Endometrium (tissue), 2 donors: ENCODE measurements at regions not wholly inside any gene's neighbourhood (a gene's known extent, or its start where the extent isn't known, plus 50 kb on each side); places are given as distances from the start of the nearest gene placed in this dataset.

Source experiments
- FAIRE-seq: peaks from 2 replicates; lab custom pipeline; 2012; peaks lifted over from hg19 to GRCh38; lab: Jason Lieb, UNC
- donor health status: control.
- donor health status: control.

GRCh38 chr11:95387325-95387724 lies 156.3 kb upstream of the SESN3 start:
- FAIRE-seq, result no peak

GRCh38 chr11:95385577-95385976 lies 154.6 kb upstream of the SESN3 start:
- no peak for FAIRE-seq

- no peak for FAIRE-seq
Measured at GRCh38 chr11:95379479-95379878, 148.5 kb upstream of the SESN3 start.

GRCh38 chr11:95378789-95379188 lies 147.8 kb upstream of the SESN3 start:
- no peak for FAIRE-seq

DNA sequence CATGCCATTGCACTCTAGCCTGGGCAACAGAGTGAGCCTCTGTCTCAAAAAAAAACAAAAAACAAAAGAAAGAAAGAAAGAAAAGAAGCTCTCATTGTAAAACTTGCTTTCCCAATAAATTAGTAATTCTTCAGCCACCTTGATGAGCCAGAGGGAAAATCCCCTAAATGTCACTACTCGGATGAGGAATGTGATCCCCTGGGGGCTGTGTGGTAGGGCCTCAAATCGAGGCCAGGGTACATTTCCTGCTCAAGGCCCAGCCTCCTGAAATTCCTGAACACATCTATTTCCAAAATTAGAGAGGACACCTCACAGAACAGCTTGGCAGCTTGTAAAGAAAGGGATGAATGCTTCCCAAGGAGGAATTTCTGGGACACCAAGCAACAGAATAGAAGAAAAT lies 147.1 kb upstream of the SESN3 start:
- no peak for FAIRE-seq

GRCh38 chr11:95375886-95376285 lies 144.9 kb upstream of the SESN3 start:
- FAIRE-seq, result no peak

- no peak for FAIRE-seq
Measured at GRCh38 chr11:95375451-95375850, 144.4 kb upstream of the SESN3 start.

DNA sequence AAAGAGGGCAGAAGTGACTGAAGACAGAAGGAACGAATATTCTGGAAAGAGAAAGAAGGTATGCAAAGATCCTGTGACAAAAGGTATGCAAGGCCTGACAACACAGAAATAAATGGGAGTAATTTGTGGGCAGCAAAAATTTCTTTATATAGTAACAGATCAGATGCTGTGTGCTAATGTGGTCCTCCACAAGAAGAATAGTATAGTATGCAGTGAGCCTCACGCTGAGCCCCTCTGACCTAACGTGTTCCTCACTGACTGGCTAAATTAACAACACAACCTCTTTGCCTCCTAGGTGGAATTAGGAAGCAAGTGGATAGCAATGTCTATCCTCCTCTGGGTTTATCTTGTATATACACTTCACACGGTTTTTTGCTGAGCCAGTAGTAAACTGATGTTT lies 143.1 kb upstream of the SESN3 start:
- no peak for FAIRE-seq

DNA sequence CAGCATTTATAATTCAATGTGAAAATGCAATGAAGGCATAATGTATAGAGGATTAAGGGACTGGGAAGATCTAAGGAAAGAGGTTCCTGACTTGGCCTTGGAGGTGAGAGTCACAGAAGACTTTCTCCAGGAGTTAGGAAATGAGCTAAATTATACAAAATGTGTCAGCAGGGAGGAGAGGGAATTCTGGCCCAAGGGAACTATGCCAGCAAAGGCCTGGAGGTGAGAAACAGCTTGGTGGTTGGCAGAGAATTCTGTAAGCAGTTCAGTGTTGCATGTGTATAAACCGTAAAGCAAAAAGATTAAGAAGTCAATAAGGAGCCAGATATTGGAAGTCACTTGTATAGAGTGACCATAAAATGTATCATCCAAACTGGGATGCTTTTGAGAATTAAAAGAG lies 142.2 kb upstream of the SESN3 start:
- FAIRE-seq, result no peak

DNA sequence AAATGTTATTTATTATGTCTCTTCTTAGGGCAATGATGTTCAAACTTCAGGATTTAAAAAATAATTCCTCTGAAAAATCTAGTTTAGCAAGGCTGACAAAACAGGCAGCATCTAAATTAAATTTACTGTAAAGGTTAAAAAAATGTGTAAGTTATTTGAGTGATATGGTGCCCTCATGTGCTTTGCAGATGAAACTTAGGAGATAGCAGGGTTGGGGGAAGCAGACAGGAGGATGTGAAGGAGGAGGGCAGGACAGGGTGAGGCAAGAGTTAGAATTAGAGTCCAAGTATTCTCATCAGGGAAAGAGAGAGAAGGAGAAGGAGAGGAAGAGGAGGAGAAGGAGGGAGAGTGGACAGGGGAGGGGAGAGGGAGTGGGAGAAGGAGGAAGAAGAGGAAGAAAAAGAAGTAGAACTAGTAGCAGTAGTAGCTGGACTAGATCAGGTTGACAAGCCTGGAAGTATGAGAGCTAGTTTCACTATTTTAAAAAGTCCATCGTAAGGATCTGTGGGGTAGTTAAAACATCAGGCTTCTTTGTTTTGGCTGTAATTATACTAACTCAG lies 141.2 kb upstream of the SESN3 start:
- FAIRE-seq, result no peak

DNA sequence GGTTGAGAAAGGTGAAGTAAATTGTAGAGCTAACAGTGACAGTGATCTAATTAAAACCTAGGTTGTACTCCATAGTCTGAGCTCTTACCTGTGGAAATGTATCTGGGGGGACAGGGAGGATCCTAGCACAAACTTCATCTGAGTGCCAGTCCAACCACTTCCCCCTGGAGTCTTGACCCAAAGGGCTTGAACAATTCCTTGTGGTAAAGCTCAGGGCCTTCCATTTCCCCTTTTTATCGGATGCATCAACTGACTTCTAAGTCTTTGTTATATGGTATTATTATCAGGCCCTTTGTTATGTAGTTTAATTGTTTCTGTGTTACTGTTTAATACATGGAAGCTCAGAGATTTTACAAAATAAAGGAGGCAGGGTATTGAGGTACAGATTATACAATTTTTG lies 140.2 kb upstream of the SESN3 start:
- no peak for FAIRE-seq

DNA sequence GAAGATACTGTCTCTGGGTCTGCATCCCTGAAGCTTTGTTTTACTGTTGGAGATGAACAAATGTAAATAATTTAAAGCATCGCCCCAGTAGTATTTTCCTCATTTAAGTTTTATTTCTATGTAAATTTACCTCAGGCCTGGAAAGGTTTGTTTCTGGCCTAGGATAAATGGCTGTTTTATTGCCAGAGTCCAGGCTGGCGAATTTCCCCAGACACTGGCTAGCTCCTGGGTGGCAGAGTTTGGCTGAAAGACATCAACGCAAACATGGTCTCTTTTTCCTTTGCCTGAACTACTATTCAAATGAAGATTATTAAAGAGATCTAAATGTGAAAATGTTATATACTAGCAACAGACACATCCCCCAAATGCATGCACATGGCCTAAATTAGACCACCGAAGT lies 136.7 kb upstream of the SESN3 start:
- no peak for FAIRE-seq

DNA sequence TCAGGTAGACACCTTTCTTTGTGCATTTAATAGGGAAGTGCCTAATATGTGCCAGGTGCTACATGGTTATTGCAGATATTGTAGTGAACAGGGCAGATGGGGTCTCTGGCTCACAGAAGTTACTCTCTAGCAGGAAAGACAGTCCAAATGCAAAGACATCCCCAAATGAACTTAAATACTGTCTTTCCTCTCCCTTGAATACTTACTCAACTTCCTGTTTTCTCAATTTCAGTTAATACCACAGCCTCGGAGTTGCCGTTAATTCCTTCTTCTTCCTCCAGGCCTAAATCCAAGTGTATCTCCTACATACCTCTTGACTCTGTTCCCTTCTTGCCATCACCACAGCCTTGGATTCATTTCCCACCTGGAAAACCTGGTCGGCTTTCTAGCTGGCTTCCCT lies 134.3 kb upstream of the SESN3 start:
- FAIRE-seq, result no peak

- FAIRE-seq, result peak; percentile 4
Measured at GRCh38 chr11:95364324-95365295, 133.6 kb upstream of the SESN3 start.

GRCh38 chr11:95363708-95364107 lies 132.7 kb upstream of the SESN3 start:
- FAIRE-seq, result no peak

DNA sequence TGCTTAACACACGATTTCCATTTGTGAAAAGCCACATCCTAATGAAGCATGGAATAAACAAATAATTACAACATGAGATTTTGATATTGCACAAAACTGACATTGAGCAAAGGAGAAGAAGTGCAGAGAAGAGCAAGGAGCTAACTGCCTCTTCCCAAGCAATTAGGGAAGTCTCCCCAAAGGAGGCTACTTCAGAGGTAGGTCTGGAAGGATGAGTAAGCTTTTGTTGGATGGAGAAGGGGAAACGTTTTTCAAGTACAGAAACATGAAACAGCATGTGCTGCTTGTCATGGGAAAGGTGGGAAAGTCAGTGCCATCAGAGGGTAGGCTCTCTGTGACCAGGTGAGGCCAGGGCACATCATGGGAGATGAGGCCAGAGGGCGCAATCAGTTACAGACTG lies 132.2 kb upstream of the SESN3 start:
- no peak for FAIRE-seq

GRCh38 chr11:95361180-95361579 lies 130.2 kb upstream of the SESN3 start:
- FAIRE-seq, result no peak

DNA sequence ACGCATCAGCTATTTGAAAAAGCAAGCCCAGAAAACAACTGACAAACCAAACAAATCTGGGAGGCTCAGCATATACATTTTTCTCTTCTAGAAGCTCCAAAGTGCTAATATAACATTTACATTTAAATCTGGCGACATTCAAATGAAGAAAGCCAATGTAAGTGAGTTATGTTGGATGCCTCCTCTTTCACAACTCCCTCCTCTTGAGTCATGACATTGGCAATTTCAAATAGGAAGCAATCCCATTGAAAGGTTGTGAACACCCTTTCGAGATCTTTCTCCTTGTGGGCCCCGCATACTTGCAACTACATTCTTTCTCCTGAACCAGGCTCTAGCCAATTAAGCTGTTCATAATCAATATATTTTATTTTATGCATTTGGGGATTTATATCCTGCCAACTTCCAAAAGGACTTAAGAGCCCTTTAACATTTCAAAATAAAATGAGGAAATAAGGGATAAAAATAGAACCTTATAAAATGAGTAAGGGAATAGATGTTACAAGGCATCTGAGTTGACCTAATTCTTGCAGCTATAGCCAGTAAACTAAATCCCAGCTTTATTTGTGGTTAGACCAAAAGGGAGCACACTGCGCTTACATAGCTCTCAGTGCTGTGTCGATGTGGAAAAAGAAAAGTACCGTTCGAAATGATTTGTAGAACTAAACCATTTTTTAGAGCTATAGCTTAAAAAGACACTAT lies 129.5 kb upstream of the SESN3 start:
- no peak for FAIRE-seq

- no peak for FAIRE-seq
Measured at GRCh38 chr11:95359756-95360155, 128.8 kb upstream of the SESN3 start.

- no peak for FAIRE-seq
Measured at GRCh38 chr11:95359341-95359663, 128.3 kb upstream of the SESN3 start.

- FAIRE-seq, result no peak
Measured at GRCh38 chr11:95358511-95359340, 127.7 kb upstream of the SESN3 start.

DNA sequence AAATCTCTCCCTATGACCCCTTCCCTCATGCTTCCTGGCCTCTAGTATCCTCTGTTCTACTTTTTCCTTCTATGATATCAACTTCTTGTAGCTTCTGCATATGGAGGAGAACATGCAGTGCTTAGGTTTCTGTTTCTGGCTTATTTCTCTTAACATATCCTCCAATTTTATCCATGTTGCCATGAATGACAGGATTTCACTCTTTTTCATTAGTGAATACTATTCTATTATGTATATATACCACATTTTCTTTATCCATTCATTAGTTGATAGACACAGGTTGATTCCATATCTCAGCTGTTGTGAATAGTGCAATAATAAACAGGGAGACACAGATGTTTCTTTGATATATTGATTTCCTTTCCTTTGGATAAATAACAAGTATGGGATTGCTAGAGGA lies 123.3 kb upstream of the SESN3 start:
- FAIRE-seq, result no peak
